Ecto neural progenitor cell (in vitro differentiated cells): ENCODE measurements at regions not wholly inside any gene's neighbourhood (a gene's known extent, or its start where the extent isn't known, plus 50 kb on each side); places are given as distances from the start of the nearest gene placed in this dataset.
"Not testable (repeated sequence)": the region's sequence is repeated elsewhere in the genome, so short reads cannot be mapped to it uniquely, and the experiment has no call there.

ENCODE experiments used
- DNase-seq: peaks from one replicate; pipeline ENCODE4 v3.0.0-alpha.2; 2018; ENCODE audit warnings: low spot score

DNA sequence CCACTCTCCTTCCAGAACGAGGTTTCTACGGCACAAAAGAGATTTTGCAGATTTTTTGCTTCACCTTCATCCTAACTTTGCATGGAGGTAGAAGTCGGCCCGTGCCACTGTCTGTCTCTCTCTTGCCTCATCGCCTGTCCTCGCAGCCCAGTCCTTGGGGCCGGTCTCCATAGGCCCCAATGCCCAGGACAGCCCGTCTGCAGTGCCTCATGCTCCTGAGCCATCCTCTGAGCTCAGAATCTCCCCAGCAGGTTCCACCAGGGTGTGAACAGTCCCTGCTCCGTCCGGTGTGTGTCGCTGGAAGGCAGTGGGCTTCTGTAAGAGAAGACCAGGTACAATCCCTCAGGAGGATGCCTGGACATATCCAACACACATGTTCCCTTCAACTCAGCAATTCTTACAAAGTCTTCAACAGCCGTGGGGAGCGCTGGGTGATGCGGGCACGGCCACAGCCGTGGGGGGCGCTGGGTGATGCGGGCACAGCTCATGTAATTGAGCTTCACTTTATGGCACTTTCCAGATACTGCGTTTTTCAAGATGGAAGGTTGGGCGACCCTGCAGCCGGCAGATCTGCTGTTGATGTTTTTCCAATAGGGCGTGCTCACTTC is 231.9 kb downstream of the DLL1 start:
- DNase-seq = no peak

- no peak for DNase-seq
These were observed 232.7 kb downstream of the DLL1 start for GRCh38 chr6:170057961-170058877.

DNA sequence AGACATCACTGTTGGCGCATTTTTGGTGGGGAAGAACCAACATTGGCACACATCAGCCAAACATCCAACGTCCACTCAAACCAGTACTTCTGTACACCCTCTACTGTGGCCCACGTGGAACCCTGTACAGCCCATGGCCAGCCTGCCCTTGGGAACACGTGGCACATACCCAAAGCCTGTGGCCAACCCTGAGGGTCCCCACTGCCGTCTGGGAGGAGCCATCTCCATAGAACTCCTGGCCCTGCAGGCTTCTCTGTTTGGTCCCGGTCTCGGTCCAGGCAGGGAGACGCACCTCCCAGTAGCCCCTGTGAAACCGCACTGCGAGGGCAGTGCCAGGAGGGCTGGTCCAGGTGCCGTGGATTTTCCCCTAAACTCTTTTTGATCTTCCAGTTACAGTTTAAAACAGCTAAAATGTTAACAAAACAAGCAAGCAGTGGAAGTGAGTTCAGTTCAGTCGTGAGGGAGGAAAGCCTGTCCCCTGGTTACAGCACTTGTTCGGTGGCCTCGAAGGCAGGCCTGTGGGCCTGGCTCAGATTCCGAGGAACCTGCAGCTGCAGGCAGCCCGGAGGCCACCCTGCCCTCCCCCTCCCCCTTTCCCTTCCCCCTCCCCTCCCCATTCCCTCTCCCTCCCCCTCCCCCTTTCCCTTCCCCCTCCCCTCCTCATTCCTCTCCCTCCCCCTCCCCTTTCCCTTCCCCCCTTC is 233.7 kb downstream of the DLL1 start:
- no peak for DNase-seq

GRCh38 chr6:170056278-170056711 is 234.6 kb downstream of the DLL1 start:
- no peak for DNase-seq

DNA sequence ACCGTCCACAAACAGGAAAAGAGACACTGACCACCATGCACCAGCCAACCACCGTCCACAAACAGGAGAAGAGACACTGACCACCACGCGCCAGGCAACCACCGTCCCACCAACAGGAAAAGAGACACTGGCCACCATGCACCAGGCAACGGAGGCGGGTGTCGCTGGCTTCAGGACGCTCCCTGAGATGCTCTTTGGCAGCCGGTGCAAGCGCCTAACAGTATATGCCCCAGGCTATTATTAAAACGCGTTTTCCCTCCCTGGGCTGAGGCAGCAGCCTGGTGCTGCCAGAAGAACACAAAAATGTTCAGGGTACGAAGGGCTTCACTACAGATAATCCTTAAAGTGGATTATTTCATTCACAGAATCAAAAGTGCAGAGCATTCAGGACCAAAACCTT is 235.1 kb downstream of the DLL1 start:
- not testable (repeated sequence) for DNase-seq

DNA sequence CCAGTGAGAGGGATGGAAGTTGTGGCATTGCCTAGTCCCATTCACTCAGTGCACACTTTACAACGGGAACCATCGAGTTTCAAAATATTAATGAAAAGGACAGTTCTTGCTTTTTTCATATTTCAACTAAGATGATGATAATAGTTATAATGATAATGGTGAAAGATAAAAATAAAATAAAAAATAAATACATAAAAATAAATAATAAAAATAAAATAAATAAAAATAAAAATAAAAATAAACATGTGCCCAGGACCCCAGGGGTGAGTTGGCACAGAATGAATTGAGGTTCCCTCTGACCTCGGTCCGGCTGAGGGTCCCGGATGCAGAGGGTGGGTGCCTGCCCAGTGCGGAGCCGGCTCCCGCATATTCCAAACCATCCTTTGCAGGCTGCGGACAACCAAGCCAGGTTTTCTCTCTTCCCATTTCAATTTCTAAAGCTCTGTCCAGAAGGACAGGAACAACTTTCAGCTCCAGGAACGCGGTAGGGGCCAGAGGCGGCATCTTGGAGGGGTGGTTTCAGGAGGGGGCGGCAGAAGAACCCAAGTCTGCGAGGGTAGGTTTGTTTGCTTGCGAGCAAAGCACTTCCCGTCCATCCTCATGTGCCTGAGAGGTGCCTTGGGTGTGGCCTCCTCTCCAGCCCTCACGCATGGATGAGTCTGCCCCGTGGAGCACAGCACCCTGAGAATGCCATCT is 236.8 kb downstream of the DLL1 start:
- DNase-seq = no peak

DNA sequence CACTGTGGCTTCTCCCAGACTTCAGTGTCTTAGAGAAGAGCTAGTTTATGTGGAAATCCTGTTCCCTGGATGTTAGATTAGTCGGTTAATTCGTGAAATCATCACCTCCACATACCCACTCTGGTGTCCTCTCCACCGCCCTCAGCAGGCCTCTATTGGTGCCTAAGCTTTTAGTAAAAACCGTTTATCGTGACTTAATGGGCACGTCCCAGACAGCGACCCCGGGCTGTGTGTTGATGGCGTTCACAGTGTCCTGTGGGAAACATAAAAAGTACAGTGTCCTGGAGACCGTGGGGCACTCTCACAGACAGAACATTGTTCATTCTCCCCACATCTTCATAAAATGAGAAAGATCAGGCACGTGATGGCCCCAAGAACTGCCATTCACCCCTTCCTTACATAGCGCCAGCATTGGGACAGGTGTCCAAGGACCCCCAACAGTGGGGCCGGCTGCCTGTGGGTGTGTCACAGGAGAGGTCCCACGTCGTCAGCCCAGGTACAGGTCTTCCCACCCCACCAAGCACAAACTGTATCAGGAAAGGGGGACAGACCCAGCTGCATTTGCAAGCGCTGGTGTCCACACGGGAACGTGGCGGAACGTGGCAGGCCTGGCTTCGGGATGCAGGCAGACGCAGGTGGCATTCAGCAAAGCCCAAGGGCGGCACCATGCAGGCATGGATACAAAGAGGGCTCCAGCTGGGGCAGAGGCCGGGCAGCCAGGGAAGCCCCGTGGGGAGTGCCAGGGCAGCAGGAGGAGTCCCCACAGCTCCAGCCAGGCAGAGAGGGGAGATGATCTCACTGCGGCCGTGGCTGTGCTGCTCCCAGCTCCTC is 237.7 kb downstream of the DLL1 start:
- no peak for DNase-seq

- DNase-seq = no peak
These were observed 239.4 kb downstream of the DLL1 start for GRCh38 chr6:170051229-170052172.

DNA sequence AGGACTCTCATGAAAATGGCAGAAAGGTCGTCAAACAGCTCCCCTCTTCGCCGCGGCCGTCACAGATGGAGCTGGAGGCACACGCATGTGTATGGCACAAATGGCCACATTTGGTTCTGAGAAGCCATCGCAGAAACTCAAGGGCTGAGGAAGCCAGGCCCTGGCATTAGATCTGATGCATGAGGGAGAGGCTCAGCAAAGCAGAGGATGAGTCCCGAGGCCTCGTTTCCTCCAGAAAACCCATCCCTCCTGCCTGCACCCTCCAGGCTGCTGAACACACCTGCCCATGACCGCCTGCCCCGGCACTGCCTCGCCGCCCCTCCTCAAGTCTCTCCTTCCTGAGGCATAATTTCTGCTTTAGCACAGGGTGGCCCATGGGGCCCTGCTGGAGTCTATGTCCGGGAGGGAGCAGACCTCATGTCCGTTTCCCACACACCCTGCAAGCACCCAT is 240.3 kb downstream of the DLL1 start:
- no peak for DNase-seq

GRCh38 chr6:170049641-170050561 is 241.0 kb downstream of the DLL1 start:
- no peak for DNase-seq

- DNase-seq = no peak
These were observed 242.1 kb downstream of the DLL1 start for GRCh38 chr6:170048615-170049256.

DNA sequence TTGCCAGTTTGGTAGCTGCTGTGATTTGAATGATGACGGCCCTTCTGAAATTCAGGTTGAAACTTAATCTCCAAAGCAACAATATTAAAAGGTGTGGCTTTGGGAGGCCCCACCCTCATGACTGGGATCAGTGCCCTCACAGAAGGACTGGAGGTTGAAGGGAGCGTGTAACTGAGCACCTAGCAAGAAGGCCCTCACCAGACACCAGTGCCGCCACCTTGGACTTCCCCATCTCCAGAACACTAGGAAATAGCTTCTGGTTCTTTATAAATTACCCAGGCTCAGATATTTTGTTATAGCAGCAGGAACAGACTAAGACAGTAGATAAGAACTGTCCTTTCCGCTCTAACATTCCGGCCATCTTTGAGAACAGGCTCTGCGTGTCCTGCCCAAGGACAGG is 243.1 kb downstream of the DLL1 start:
- no peak for DNase-seq

DNA sequence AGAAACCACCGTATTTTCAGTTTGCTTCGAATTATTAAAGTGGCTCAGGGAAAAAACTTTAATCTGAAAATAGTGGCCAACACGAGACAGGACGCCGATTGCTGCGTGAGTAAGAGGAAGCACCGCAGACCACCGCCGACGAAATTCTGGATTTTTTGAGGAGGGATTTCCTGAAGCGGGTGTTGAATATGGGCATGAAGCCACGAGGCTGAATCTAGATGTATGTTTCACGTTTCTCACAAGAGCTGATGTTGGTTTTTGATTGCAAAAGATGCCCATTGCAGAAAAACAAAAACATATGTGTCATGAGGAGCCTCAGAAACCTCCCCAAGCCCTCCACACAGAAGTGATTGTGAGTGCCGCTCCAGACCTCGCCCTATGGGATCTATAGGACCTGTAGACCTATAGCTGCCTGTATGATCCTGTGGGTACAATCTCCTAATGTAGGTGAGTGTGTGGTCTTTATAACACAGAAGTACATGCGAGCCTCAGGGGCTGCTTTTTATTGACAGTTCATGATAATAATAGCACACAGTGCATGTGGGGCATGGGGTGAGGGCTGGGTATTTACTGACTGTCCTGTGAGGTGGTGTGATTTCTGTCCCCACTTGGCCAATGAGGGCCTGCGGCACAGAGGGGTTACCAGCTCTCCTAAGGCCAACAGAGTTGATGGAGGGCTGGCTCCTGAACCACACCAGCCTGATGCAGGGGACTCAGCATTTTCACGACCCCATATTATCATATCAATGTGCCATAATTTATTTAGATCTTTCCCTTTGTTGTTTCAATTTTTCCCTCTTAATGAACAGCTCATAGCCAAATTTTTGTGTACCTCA is 243.9 kb downstream of the DLL1 start:
- DNase-seq = no peak

GRCh38 chr6:170045981-170046667 is 244.8 kb downstream of the DLL1 start:
- DNase-seq = no peak

GRCh38 chr6:170045563-170045960 is 245.3 kb downstream of the DLL1 start:
- no peak for DNase-seq

GRCh38 chr6:170044836-170045562 is 245.9 kb downstream of the DLL1 start:
- no peak for DNase-seq
